Activated naive CD4-positive, alpha-beta T cell treated with anti-CD3 and anti-CD28 coated beads, Interleukin-2, amount 50 U/mL, for 24 hours (primary cell): ENCODE measurements at regions not wholly inside any gene's neighbourhood (a gene's known extent, or its start where the extent isn't known, plus 50 kb on each side); places are given as distances from the start of the nearest gene placed in this dataset.

Source experiments
- H3K27ac Mint-ChIP-seq: one replicate; pipeline ENCODE4 v1.8.0; 2021; ENCODE audit warnings: mild to moderate bottlenecking, mixed read lengths
- H3K27me3 Mint-ChIP-seq: one replicate; pipeline ENCODE4 v1.8.0; 2021; ENCODE audit warnings: mixed read lengths
- H3K36me3 Mint-ChIP-seq: one replicate; pipeline ENCODE4 v1.8.0; 2021; ENCODE audit warnings: mixed read lengths
- H3K4me1 Mint-ChIP-seq: one replicate; pipeline ENCODE4 v1.8.0; 2021; ENCODE audit warnings: mixed read lengths
- H3K4me3 Mint-ChIP-seq: one replicate; pipeline ENCODE4 v1.8.0; 2021; ENCODE audit warnings: mild to moderate bottlenecking, mixed read lengths
- H3K9me3 Mint-ChIP-seq: one replicate; pipeline ENCODE4 v1.8.0; 2021; ENCODE audit warnings: mixed read lengths

- Mint-ChIP-seq H3K4me3 (no peak overlapping the region), H3K4me1 (no peaks in the 10 kb centered on the region), H3K36me3 (no peaks in the 10 kb centered on the region), H3K27ac (no peak overlapping the region), H3K27me3 (no peaks in the 10 kb centered on the region), H3K9me3 (no peaks in the 10 kb centered on the region)
Observed at GRCh38 chr3:82509106-82509842, 747.8 kb upstream of the GBE1 start.

DNA sequence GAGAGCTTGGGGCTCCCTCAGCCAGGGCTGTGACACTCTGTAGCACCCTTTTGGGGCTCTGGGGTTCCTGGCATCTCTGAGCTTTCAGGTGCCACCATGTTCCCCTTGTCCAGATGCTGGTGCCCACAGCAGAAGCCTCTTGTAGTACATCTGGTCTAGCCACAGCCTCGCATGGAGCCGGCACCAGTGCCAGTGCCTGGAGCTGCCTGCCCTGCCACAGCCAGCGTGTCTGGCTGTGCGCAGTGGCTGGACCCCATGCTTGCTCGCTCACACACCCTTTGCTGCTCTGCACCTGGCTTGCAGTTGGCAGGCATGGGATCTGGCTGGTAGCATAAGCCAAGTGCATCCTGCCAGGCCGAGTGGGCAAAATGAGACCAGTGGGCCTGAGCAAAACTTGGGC, 744.8 kb upstream of the GBE1 start:
- Mint-ChIP-seq H3K27me3 (no peaks in the 10 kb centered on the region), H3K36me3 (no peaks in the 10 kb centered on the region), H3K9me3 (no peaks in the 10 kb centered on the region), H3K4me3 (no peak overlapping the region), H3K4me1 (no peaks in the 10 kb centered on the region), H3K27ac (no peak overlapping the region)

DNA sequence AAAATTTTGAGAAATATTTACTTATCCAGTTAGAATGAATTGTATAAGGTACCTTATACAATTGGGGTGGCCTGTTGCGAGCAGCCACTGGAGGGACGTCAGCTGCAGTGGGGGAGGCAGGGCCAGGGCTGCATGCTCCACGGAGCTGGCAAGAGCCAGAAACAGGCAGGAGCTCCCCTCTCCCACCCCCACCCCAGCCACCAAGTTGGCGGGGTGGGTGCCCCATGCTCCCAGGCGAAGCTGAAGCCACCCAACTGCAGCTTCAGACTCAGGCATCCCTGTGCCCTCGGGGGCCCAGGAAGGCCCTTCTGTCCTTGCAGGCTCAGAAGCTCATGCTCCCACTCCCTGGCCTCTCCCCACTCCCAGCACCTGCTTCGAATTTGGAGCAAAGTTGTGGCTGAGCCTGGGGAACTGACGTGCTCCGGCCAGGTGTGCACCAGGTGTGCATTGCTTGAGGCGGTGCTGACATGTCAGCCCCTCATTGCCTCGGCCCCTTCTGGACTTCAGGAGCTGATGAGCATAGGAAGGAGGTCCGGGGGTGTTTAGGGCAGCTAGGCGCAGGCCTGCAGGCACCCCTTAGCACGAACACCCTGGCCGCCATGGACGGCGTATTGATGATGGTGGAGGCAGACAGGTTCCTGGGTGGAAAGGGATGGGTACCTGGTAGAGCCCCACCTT, 743.8 kb upstream of the GBE1 start:
- H3K27ac Mint-ChIP-seq, result no peak overlapping the region
- no peaks in the 10 kb centered on the region for H3K4me1 Mint-ChIP-seq
- H3K27me3 Mint-ChIP-seq, result no peaks in the 10 kb centered on the region
- H3K36me3 Mint-ChIP-seq, result no peaks in the 10 kb centered on the region
- H3K9me3 Mint-ChIP-seq, result no peaks in the 10 kb centered on the region
- H3K4me3 Mint-ChIP-seq, result no peak overlapping the region

DNA sequence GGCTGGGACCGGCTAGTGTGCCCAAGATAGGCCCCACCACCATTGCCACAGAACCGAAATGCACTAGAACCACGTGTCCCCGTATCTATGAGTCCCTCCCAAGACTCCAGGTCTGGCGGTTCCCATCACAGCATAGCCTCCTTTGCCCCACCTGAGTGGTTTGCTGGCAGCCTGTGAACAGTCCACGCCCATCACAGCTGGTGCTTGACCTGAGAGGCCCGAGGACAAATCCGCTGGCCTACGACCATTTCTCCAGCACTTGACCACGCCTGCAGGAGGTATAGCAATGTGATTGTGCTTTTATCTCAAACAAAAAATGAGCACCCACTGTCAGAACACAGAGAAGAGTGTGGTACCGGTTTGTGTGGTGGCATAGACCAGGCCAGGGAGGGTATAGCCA, 736.7 kb upstream of the GBE1 start:
- Mint-ChIP-seq H3K36me3 (no peaks in the 10 kb centered on the region), H3K4me1 (no peaks in the 10 kb centered on the region), H3K9me3 (no peaks in the 10 kb centered on the region), H3K27me3 (no peaks in the 10 kb centered on the region), H3K27ac (no peak overlapping the region), H3K4me3 (no peak overlapping the region)

DNA sequence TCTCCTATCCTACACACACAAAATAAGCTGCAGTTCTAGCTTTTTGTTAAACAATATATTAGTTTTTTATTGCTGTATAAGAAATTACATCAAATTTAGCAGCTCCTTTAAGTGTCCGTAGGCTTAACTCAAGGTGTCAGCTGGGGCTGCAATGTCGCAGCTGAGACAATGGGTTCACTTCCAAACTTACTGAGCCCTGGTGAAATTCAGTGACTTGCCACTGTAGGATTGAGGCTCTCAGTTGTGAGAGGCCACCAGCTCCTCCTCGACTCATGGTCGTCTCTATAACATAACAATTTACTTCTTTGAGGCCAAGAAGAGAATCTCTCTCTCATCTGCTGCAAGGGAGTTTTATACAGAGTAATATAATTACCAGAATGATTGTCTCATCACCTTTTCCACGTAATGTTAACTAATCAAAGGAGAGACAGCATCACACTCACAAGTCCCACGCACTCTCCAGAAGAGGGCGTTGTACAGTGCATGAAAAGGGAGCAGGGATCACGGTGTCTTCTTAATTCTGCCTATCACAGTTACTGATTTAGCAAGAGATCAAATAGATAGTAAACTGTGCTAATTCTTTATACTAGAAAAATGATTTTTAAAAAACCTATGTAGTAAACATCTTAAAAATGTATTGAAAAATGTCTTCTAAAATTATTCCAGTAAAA, 735.6 kb upstream of the GBE1 start:
- no peaks in the 10 kb centered on the region for H3K27me3 Mint-ChIP-seq
- H3K27ac Mint-ChIP-seq, result no peak overlapping the region
- H3K36me3 Mint-ChIP-seq, result no peaks in the 10 kb centered on the region
- no peak overlapping the region for H3K4me3 Mint-ChIP-seq
- no peaks in the 10 kb centered on the region for H3K4me1 Mint-ChIP-seq
- no peaks in the 10 kb centered on the region for H3K9me3 Mint-ChIP-seq

DNA sequence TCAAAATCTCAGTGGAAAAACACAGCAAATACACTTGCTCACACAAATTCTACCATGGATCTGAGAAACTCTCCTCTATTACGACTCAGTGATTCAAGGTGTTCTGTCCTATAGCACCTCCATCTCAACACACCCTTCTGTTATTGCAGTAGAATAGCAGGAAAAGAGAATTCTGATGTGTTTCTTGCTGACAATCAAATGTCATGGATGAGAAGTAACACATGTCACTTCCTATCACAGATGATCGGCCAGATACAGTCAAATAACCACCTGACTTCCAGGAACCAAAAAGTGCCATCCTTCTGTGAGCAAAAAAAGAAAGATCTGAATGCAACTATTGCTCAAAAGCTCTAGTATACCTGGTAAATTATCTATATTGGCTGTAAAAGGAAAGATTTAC, 734.2 kb upstream of the GBE1 start:
- Mint-ChIP-seq H3K36me3 (no peaks in the 10 kb centered on the region), H3K27ac (no peak overlapping the region), H3K4me3 (no peak overlapping the region), H3K9me3 (no peaks in the 10 kb centered on the region), H3K4me1 (no peaks in the 10 kb centered on the region), H3K27me3 (no peaks in the 10 kb centered on the region)

- Mint-ChIP-seq H3K4me1 (no peaks in the 10 kb centered on the region), H3K9me3 (no peaks in the 10 kb centered on the region), H3K36me3 (no peaks in the 10 kb centered on the region), H3K27ac (no peak overlapping the region), H3K27me3 (no peaks in the 10 kb centered on the region), H3K4me3 (no peak overlapping the region)
Observed at GRCh38 chr3:82494977-82495489, 733.6 kb upstream of the GBE1 start.

GRCh38 chr3:82493858-82494257, 732.4 kb upstream of the GBE1 start:
- Mint-ChIP-seq H3K4me3 (no peak overlapping the region), H3K36me3 (no peaks in the 10 kb centered on the region), H3K4me1 (no peaks in the 10 kb centered on the region), H3K9me3 (no peaks in the 10 kb centered on the region), H3K27ac (no peak overlapping the region), H3K27me3 (no peaks in the 10 kb centered on the region)

DNA sequence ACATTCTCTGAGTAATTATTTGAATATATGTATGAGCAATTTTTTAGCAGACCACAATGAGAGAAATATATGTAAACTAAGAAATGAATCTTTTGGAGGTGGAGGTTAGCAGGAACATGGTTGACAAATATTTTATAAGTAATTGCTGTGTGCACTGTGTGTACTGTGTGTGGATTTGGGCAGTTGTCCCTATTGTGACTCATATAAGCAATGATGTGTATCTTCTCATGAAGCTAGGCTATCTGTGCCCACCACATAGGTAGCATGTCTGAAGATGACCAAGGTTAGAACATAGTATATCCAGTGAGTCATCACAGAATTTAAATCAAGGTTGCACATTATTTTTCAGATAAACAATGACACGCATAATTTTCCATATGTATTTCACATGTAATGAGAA, 713.9 kb upstream of the GBE1 start:
- H3K36me3 Mint-ChIP-seq, result no peaks in the 10 kb centered on the region
- H3K27ac Mint-ChIP-seq, result no peak overlapping the region
- H3K27me3 Mint-ChIP-seq, result no peaks in the 10 kb centered on the region
- H3K4me3 Mint-ChIP-seq, result no peak overlapping the region
- H3K9me3 Mint-ChIP-seq, result no peaks in the 10 kb centered on the region
- H3K4me1 Mint-ChIP-seq, result no peaks in the 10 kb centered on the region

DNA sequence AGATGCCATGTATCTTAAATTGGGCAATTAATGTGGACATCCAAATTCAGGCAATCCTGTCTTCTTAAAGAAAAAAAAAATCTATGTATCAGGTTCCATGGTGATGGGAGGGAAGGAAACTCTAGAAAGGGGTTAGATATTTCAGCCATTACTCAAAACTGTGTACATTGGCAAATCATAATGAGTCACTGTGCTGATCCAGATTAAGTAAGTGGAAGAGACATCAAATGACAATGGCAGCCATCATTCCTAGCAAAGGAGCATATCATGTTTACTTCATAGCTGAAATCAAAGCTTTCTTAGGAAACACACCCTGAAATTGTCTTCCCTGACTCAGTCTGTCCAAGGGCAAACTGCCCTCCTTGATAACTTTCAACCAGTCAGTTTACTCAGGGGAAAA, 713.3 kb upstream of the GBE1 start:
- no peaks in the 10 kb centered on the region for H3K36me3 Mint-ChIP-seq
- H3K4me1 Mint-ChIP-seq, result no peaks in the 10 kb centered on the region
- no peak overlapping the region for H3K27ac Mint-ChIP-seq
- no peak overlapping the region for H3K4me3 Mint-ChIP-seq
- H3K9me3 Mint-ChIP-seq, result no peaks in the 10 kb centered on the region
- H3K27me3 Mint-ChIP-seq, result no peaks in the 10 kb centered on the region

GRCh38 chr3:82473864-82474541, 712.6 kb upstream of the GBE1 start:
- Mint-ChIP-seq H3K27me3 (no peaks in the 10 kb centered on the region), H3K27ac (no peak overlapping the region), H3K36me3 (no peaks in the 10 kb centered on the region), H3K4me3 (no peak overlapping the region), H3K9me3 (no peaks in the 10 kb centered on the region), H3K4me1 (no peaks in the 10 kb centered on the region)

DNA sequence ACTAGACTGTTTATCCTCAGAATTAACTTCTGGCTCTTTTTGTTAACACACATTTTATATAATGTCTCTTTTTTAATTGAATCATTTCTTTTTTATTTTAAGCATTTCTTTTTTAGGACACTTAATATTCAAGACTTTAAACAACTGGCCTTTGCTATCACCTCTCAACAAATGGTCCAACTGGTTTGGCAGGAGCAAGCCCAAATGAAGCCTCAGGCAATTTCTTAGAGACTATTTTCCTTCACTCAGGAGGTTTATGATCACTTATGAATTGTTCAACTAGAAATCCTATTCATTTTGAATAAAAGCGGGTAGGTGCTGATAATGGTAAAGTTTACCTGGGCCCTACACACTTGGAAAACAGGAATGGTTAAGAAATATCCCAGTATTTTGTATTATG, 705.6 kb upstream of the GBE1 start:
- Mint-ChIP-seq H3K27ac (no peak overlapping the region), H3K4me1 (no peaks in the 10 kb centered on the region), H3K36me3 (no peaks in the 10 kb centered on the region), H3K4me3 (no peak overlapping the region), H3K27me3 (no peaks in the 10 kb centered on the region), H3K9me3 (peaks cover 5% of the 10 kb centered on the region)

DNA sequence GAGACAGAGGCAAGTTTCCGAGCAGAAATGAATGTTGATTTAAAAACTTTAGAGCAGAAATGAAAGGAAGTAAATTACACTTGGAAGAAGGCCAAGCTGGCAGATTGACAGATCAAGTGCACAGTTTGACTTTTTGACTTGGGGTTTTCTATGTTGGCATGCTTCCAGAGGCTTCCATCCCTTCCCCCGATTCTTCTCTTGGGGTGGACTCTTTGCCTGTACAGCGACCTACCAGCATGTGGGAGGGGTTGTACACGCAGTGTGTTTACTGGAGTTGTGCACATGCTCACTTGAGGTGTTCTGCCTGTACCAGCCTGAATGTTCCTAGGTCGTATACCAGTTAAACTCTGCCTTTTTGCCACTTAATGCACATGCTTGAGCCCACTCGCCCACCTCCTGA, 701.5 kb upstream of the GBE1 start:
- Mint-ChIP-seq H3K27ac (no peak overlapping the region), H3K4me3 (no peak overlapping the region), H3K36me3 (no peaks in the 10 kb centered on the region), H3K27me3 (no peaks in the 10 kb centered on the region), H3K9me3 (peaks cover 5% of the 10 kb centered on the region), H3K4me1 (no peaks in the 10 kb centered on the region)

- no peak overlapping the region for H3K27ac Mint-ChIP-seq
Observed at GRCh38 chr3:82461049-82461889, 699.8 kb upstream of the GBE1 start.

GRCh38 chr3:82448320-82448719, 686.9 kb upstream of the GBE1 start:
- no peak overlapping the region for H3K27ac Mint-ChIP-seq
- H3K36me3 Mint-ChIP-seq, result no peaks in the 10 kb centered on the region
- no peak overlapping the region for H3K4me3 Mint-ChIP-seq
- no peaks in the 10 kb centered on the region for H3K27me3 Mint-ChIP-seq
- H3K9me3 Mint-ChIP-seq, result no peaks in the 10 kb centered on the region
- no peaks in the 10 kb centered on the region for H3K4me1 Mint-ChIP-seq

More at GRCh38 chr3:82461049-82461889, 699.8 kb upstream of the GBE1 start:
- no peaks in the 10 kb centered on the region for H3K36me3 Mint-ChIP-seq
- H3K27me3 Mint-ChIP-seq, result no peaks in the 10 kb centered on the region
- H3K9me3 Mint-ChIP-seq, result peaks cover 3% of the 10 kb centered on the region
- H3K4me1 Mint-ChIP-seq, result no peaks in the 10 kb centered on the region
- H3K4me3 Mint-ChIP-seq, result no peak overlapping the region
